HCEC 1CT (cell line): ENCODE measurements at regions not wholly inside any gene's neighbourhood (a gene's known extent, or its start where the extent isn't known, plus 50 kb on each side); places are given as distances from the start of the nearest gene placed in this dataset.

ENCODE experiments used
- DNase-seq: peaks from one replicate; pipeline ENCODE4 v3.0.0-alpha.2; 2017

DNA sequence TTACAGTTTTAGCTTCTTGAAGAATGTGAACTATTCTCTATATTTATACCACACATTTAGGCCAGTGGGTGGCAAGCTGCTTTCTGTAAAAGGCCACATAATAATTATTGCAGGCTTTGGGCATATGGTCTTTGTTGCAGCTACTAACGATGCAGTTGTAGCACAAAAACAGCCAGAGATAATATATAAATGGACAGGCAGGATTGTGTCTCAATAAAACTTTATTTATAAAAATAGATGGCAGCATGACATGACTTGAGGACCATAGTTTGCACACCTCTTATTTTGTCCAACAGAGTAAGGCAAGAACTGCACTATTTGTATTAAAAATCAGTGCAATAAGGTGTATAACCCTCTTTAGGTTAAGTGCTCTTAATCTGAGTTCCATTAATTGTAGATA, 415.0 kb downstream of the ANXA1 start:
- DNase-seq, result no peak

DNA sequence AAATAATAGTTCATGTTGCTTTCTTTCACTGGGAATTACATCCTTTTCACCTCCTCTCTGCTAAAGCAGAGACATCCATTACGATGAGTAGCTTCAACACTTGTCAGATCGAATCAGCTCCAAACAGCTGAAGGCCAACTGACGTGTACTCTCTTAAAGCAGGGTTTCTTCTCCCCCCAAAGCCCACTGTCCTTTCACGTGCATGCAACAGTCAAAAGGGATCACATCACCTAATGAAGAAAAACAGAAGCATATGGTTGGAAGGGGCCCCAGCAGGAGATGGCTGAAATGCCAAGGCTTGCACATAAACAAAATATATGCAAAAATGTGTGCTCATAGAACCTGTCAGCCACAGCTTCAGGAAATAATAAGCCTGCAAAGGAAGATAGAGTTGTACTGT, 421.6 kb downstream of the ANXA1 start:
- no peak for DNase-seq

DNA sequence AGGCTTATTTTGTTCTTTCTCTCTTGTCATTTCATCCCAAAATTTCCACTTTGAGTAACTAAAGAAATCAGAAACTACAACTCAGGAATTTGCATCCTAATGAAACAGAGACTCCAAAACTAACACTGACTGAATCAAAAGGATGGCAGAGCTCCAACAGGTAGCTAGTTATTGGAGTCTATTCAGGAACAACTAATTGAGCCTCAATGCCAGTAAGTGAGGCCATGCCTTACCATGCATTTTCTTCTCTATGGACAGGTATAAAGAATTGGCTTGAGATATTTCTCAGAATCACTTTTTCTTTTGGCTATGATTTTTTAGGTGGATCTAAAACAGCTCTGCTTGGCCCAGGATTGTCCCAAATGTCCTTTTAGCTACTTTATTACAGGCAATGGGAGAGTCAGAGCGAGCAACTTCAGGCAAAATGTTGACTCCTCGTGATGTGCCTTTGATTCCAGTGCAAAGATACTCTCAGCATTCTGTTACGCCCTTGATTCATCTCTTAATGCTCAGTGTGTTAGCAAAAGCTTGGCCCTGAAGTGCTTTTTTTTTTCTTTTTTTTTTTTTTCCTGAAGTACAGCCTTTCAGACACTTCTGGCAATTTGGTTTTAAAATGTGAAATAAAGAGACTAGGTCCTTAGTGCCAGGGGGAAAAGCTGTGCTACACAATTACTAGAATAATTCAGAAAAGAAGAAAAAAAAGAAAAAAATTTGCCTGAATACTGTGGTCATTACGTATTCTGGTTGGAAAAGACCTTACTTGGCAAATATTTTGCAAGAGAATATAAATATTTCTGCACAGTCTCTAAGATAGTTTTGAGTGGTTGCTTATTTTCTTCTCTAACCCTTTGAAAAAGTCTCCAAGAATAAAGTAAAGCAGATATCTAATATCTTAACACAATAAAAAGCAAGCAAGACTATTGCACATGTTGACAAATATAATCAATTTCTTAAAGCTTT, 423.7 kb downstream of the ANXA1 start:
- DNase-seq, result no peak

GRCh38 chr9:73577848-73578247, 426.2 kb downstream of the ANXA1 start:
- DNase-seq, result peak; percentile 44

DNA sequence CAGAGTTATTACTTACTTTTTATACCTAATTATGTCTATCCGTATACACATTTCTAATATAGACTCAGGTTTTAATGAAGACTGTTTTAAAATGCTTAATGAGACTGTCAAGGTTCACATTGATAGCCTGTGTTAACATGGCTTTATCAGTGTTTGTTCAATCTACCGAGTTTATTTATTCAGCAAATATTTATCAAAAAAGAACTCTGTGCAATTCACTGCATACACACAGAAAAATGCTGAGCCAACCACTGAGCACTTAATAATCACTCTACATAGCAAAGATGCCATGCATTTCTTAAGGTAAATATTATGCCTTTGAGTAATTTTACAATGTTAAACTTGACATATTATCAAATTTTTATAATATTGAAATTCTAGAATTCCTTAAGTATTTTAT, 428.2 kb downstream of the ANXA1 start:
- DNase-seq, result no peak

DNA sequence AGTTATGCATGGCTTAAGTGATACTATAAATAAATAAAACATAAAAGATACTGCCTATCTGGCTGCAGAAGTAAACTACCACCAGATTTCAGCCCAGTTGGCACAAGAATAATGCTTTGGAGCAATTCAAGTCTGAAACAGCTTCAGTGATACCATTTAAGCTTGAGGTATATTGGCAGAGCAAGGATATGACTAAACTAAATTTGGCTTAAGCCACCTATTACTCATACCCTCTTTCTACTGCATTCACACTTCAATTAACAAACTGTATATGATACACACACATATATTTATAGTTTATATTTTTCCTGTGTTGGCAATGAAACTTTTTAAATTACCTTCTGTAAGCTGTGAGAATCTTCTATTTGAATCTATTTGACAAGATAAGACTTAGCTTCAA, 431.9 kb downstream of the ANXA1 start:
- peak; percentile 41 for DNase-seq

- no peak for DNase-seq
Observed at GRCh38 chr9:73595036-73595545, 443.4 kb downstream of the ANXA1 start.

- DNase-seq, result no peak
Observed at GRCh38 chr9:73596321-73596720, 444.7 kb downstream of the ANXA1 start.

DNA sequence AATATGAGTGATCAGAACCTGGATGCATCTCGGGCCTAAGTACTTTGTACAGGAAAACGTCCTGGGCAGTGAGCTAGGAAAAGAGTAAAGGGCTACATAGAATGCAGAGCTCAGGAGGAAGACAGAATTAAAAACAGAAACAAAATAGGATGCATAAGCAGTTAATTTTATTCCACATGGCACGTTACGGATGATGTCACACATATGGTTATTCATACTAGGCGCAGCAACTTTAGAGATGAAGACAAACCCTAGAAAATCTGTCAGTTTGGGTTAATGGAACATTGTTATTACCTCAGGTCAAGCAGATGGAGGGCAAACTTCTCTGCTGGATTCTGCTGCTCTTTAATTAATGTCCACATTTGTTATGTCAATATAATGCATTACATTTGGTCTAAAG, 445.4 kb downstream of the ANXA1 start:
- DNase-seq, result no peak

DNA sequence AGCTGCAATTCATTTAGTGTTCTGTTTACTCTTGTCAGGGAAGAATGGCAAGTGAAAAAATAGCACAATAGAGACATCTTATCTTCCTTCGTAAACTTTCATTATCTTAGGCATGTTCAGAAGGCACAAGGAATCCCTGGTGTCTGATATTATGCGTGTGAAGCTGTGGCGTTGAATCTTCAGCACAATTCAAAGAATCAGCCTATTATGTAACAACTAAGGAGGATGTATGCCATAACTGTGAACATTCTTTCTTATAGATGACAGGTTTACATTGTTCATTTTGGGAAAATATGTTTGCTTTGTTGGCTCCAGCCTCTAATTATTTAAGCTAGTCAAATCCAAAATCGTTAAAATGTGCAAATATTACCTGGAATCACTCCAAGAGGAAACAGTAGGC, 446.1 kb downstream of the ANXA1 start:
- DNase-seq, result no peak

GRCh38 chr9:73609381-73609780, 457.7 kb downstream of the ANXA1 start:
- no peak for DNase-seq

- no peak for DNase-seq
Observed at GRCh38 chr9:73611032-73611431, 459.4 kb downstream of the ANXA1 start.

DNA sequence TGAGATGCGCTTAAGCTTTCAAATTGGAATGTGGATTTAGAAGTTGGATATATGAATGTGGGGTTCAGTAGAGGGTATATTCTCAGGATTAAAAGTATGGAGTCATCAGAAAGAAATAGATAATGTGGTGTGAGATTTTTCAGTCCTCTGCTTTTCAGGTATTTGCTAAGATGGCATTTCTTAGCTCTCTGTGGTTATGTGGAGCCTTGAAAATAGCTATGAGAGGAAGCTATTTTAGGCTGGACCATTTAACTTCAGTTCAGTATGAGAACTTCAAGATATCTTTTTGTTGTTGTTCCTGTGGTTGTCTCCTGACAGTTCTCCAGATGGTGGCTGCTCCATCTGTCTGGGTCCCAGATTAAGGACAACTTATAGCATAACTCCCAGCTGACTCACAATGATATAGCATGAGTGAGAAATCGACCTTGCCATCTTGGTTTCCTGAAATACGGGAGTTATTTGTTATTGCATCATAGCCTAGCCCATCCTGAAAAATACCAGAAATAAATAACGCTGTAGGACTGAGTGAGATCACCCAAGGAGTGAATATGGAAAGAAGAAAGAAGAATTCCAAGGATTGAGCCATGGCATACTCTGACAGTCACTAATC, 461.5 kb downstream of the ANXA1 start:
- peak; percentile 80 for DNase-seq

- no peak for DNase-seq
Observed at GRCh38 chr9:73615557-73615956, 463.9 kb downstream of the ANXA1 start.

DNA sequence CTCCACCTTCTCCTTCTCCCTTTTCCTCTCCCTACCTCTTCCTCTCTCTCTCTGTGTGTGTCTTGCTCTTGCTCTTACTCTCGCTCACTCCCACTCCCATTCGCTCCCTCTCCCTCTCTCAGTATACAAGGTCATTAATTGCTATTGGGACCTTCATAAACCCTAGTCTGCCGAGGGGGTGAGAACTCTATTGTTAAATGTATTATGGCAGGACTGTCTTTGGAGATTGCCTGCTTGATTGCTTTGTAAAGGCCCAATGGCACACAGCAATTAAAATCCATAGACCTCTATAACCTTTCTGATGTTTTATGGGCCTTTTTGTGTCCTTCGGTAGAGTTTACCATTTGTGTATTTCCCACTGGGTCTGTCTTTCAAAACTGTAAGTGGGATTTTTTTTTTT, 465.9 kb downstream of the ANXA1 start:
- no peak for DNase-seq

- no peak for DNase-seq
Observed at GRCh38 chr9:73640971-73641370, 489.3 kb downstream of the ANXA1 start.

- peak; percentile 88 for DNase-seq
Observed at GRCh38 chr9:73643379-73644013, 491.8 kb downstream of the ANXA1 start.

DNA sequence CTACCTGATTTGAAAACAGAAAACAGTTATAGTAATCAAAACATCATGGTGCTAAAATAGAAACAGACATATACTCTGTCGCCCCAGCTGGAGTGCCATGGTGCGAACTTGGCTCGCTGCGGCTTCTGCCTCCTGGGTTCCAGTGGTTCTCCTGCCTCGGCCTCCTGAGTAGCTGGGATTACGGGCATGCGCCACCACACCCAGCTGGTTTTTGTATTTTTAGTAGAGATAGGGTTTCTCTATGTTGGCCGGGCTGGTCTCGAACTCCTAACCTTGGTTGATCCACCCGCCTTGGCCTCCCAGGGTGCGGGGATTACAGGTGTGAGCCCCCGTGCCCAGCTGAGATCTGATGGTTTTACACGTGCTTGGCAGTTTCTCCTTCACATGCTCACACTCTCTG, 495.9 kb downstream of the ANXA1 start:
- DNase-seq, result no peak

DNA sequence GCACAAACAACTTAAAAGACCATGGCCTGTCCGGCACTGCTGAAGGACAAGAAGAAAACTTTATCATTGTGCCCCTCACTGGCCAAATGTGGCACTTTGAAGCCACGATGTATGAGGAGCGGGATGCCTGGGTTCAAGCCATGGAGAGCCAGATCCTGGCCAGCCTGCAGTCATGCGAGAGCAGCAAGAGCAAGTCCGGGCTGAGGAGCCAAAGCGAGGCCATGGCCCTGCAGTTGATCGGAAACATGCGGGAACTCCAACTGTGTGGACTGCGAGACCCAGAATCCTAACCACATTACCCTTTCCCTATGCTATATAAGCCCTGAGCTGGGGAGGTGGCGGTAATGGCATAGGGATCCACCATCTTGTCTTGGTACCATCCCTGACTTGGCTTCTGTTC, 497.9 kb downstream of the ANXA1 start:
- DNase-seq, result no peak

GRCh38 chr9:73655363-73655762, 503.7 kb downstream of the ANXA1 start:
- no peak for DNase-seq

DNA sequence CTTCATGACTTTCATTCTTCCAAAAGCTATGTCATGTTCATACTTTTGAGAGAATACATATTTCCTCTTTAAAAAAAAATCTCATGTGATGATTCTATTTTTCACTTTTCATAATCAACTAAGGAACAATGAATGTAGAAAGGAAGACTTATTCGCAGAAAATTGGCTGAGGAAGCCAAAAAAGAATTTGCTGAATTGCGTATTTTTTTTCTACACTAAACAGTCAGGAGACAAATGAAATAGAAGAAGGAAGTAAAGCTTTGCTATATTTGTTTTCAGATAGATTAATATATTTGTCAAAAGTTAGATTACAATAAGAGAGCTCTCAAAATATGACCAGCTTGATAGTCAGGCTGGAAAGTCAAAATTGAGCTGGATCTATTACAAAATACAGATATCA, 504.2 kb downstream of the ANXA1 start:
- no peak for DNase-seq

- no peak for DNase-seq
Observed at GRCh38 chr9:73665253-73665652, 513.6 kb downstream of the ANXA1 start.

- DNase-seq, result peak; percentile 47
Observed at GRCh38 chr9:73667749-73668148, 516.1 kb downstream of the ANXA1 start.

- peak; percentile 31 for DNase-seq
Observed at GRCh38 chr9:73680831-73681230, 529.2 kb downstream of the ANXA1 start.
